ENCODE measurements at regions not wholly inside any gene's neighbourhood (a gene's known extent, or its start where the extent isn't known, plus 50 kb on each side); places are given as distances from the start of the nearest gene placed in this dataset.
A peak's percentile ranks its signal among the peaks of the same experiment; 100 is the strongest.

GRCh38 chr12:89993632-89994031 lies 285.0 kb upstream of the ATP2B1 start:
- DNase-seq (ENCODE audit: low read depth), result no peak

GRCh38 chr12:89992668-89993451 lies 284.2 kb upstream of the ATP2B1 start:
- peak; percentile 33 for DNase-seq (ENCODE audit: low read depth)

- no peak for DNase-seq (ENCODE audit: low read depth)
Measured at GRCh38 chr12:89991807-89992590, 283.4 kb upstream of the ATP2B1 start.

GRCh38 chr12:89988188-89988915 lies 279.7 kb upstream of the ATP2B1 start:
- DNase-seq (ENCODE audit: low read depth), result peak; percentile 38

- no peak for DNase-seq (ENCODE audit: low read depth)
Measured at GRCh38 chr12:89985935-89986334, 277.3 kb upstream of the ATP2B1 start.

- no peak for DNase-seq (ENCODE audit: low read depth)
Measured at GRCh38 chr12:89984846-89985245, 276.2 kb upstream of the ATP2B1 start.

- DNase-seq (ENCODE audit: low read depth), result no peak
Measured at GRCh38 chr12:89983622-89984021, 275.0 kb upstream of the ATP2B1 start.

- DNase-seq (ENCODE audit: low read depth), result peak; percentile 90
Measured at GRCh38 chr12:89980236-89980635, 271.6 kb upstream of the ATP2B1 start.

- DNase-seq (ENCODE audit: low read depth), result peak; percentile 69
Measured at GRCh38 chr12:89977405-89978085, 268.9 kb upstream of the ATP2B1 start.

- DNase-seq (ENCODE audit: low read depth), result peak; percentile 18
Measured at GRCh38 chr12:89976866-89977265, 268.2 kb upstream of the ATP2B1 start.

GRCh38 chr12:89975574-89975973 lies 266.9 kb upstream of the ATP2B1 start:
- DNase-seq (ENCODE audit: low read depth), result no peak

- peak; percentile 47 for DNase-seq (ENCODE audit: low read depth)
Measured at GRCh38 chr12:89971880-89972279, 263.2 kb upstream of the ATP2B1 start.

- peak; percentile 47 for DNase-seq (ENCODE audit: low read depth)
Measured at GRCh38 chr12:89970722-89971121, 262.1 kb upstream of the ATP2B1 start.

- no peak for DNase-seq (ENCODE audit: low read depth)
Measured at GRCh38 chr12:89969093-89969492, 260.5 kb upstream of the ATP2B1 start.

- DNase-seq (ENCODE audit: low read depth), result no peak
Measured at GRCh38 chr12:89968151-89968700, 259.6 kb upstream of the ATP2B1 start.

- no peak for DNase-seq (ENCODE audit: low read depth)
Measured at GRCh38 chr12:89966495-89967240, 258.0 kb upstream of the ATP2B1 start.

GRCh38 chr12:89965993-89966392 lies 257.4 kb upstream of the ATP2B1 start:
- no peak for DNase-seq (ENCODE audit: low read depth)

- no peak for DNase-seq (ENCODE audit: low read depth)
Measured at GRCh38 chr12:89962648-89963047, 254.0 kb upstream of the ATP2B1 start.

GRCh38 chr12:89960607-89961394 lies 252.2 kb upstream of the ATP2B1 start:
- peak; percentile 25 for DNase-seq (ENCODE audit: low read depth)

GRCh38 chr12:89960011-89960507 lies 251.4 kb upstream of the ATP2B1 start:
- peak; percentile 24 for DNase-seq (ENCODE audit: low read depth)

All from EH (cell line).